B cell (primary cell): ENCODE measurements at regions not wholly inside any gene's neighbourhood (a gene's known extent, or its start where the extent isn't known, plus 50 kb on each side); places are given as distances from the start of the nearest gene placed in this dataset.

ENCODE experiments used
- CTCF ChIP-seq: fragments of 200-600 bp; IDR thresholded peaks from one replicate; pipeline ENCODE4 v1.8.0; 2022; ENCODE audit warnings: antibody characterized with exemption, mild to moderate bottlenecking
- EZH2 ChIP-seq: IDR thresholded peaks from 2 replicates; pipeline ENCODE4 v1.6.1; 2012; ENCODE audit warnings: borderline replicate concordance, low read depth, mild to moderate bottlenecking, moderate library complexity, low read length; ENCODE audit not compliant: insufficient read depth, poor library complexity, severe bottlenecking

- TF ChIP-seq CTCF (no peak), EZH2 (no peak)
These were observed 278.3 kb upstream of the FSTL5 start for GRCh38 chr4:162442128-162442527.
